Parathyroid adenoma (tissue), 2 donors: ENCODE measurements at regions not wholly inside any gene's neighbourhood (a gene's known extent, or its start where the extent isn't known, plus 50 kb on each side); places are given as distances from the start of the nearest gene placed in this dataset.

ENCODE experiments used
- H2AFZ ChIP-seq: fragments of 300-600 bp; sonication (generic); one replicate; pipeline ENCODE4 v1.7.0; 2017; ENCODE audit warnings: antibody characterized with exemption, mild to moderate bottlenecking
- H3K27ac ChIP-seq: fragments of 300-600 bp; sonication (generic); one replicate; pipeline ENCODE4 v1.7.0; 2017
- H3K27me3 ChIP-seq: fragments of 300-600 bp; sonication (generic); one replicate; pipeline ENCODE4 v1.7.0; 2017; ENCODE audit warnings: low read length; ENCODE audit not compliant: control insufficient read depth, insufficient read depth
- H3K36me3 ChIP-seq: fragments of 300-600 bp; sonication (generic); one replicate; pipeline ENCODE4 v1.7.0; 2017; ENCODE audit warnings: low read length; ENCODE audit not compliant: control insufficient read depth, insufficient read depth
- H3K4me1 ChIP-seq: fragments of 300-600 bp; sonication (generic); one replicate; pipeline ENCODE4 v1.7.0; 2017; ENCODE audit warnings: control low read depth
- H3K4me2 ChIP-seq: fragments of 300-600 bp; sonication (generic); one replicate; pipeline ENCODE4 v1.7.0; 2017; ENCODE audit warnings: low read length
- H3K4me3 ChIP-seq: fragments of 300-600 bp; sonication (generic); one replicate; pipeline ENCODE4 v1.7.0; 2017; ENCODE audit warnings: low read depth, low read length
- H3K79me2 ChIP-seq: fragments of 300-600 bp; sonication (generic); one replicate; pipeline ENCODE4 v1.7.0; 2017; ENCODE audit warnings: control low read depth
- H3K9ac ChIP-seq: fragments of 300-600 bp; sonication (generic); one replicate; pipeline ENCODE4 v1.7.0; 2017; ENCODE audit warnings: mild to moderate bottlenecking
- H3K9me3 ChIP-seq: fragments of 300-600 bp; sonication (generic); one replicate; pipeline ENCODE4 v1.7.0; 2017; ENCODE audit warnings: low read length; ENCODE audit not compliant: control insufficient read depth
- CTCF ChIP-seq: fragments of 300-600 bp; sonication (generic); IDR thresholded peaks from one replicate; pipeline ENCODE4 v1.7.0; 2017; ENCODE audit warnings: antibody characterized with exemption, mild to moderate bottlenecking
- donor health status: primary hyperparathyroidism.

DNA sequence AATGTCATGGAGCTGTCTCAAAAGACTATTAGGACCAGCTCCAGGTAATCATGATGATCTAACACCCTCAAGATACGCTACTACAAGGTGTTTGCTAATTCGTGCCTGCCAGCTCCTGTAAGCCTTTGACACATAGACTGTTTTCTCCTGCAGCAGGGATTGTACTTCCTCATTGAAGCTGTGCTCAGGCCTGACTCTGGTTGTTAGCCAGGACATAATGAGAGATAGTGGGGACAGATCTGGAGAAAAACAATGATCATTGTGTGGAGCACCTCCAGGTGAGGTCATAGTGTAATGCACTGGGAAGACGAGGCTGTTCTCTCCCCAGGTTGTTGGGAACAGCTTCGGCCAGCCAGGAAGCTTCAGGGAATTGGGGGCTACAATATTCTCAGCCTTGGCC is 94.6 kb downstream of the SETD4 start:
- Histone ChIP-seq H3K36me3 (no peaks in the 10 kb centered on the region), H3K4me2 (no peak overlapping the region), H2AFZ (no peak overlapping the region), H3K4me1 (no peaks in the 10 kb centered on the region), H3K9me3 (no peaks in the 10 kb centered on the region), H3K9ac (no peak overlapping the region), H3K4me3 (no peak overlapping the region), H3K27ac (no peak overlapping the region), H3K79me2 (no peaks in the 10 kb centered on the region), H3K27me3 (no peaks in the 10 kb centered on the region)
- TF ChIP-seq CTCF, result no peak

DNA sequence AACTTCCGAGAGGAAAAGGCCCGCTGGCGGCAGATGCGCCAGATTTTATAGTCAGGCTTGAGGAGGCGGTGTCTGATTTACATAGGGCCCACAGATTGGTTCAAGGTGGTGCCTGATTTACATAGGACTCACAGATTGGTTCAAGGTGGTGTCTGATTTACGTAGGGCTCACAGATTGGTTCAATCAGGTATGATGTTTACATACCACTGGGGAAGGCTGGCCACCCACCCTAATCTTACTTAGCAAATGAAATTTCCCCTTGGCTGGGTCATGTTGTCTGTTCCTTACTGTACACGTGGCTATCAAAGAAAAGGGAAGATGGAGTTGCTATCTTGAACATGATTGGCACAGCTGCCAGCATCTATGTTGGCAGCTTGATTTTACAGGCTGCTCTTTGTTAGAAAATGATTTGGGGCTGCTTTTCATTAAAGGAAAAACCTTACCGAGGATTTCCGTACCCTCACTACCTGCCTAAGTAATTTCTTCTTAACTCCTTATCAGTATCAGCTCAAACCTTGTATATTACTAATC is 96.3 kb downstream of the SETD4 start:
- no peaks in the 10 kb centered on the region for H3K27me3 ChIP-seq
- no peaks in the 10 kb centered on the region for H3K36me3 ChIP-seq
- no peaks in the 10 kb centered on the region for H3K9me3 ChIP-seq
- H3K9ac ChIP-seq, result no peak overlapping the region
- no peaks in the 10 kb centered on the region for H3K79me2 ChIP-seq
- H3K27ac ChIP-seq, result no peak overlapping the region
- H3K4me2 ChIP-seq, result no peak overlapping the region
- no peak for TF ChIP-seq CTCF
- H3K4me3 ChIP-seq, result no peak overlapping the region
- H3K4me1 ChIP-seq, result no peaks in the 10 kb centered on the region
- no peak overlapping the region for H2AFZ ChIP-seq

- H3K27me3 ChIP-seq, result no peaks in the 10 kb centered on the region
- H3K79me2 ChIP-seq, result no peaks in the 10 kb centered on the region
- TF ChIP-seq CTCF, result no peak
- H3K36me3 ChIP-seq, result no peaks in the 10 kb centered on the region
- no peaks in the 10 kb centered on the region for H3K9me3 ChIP-seq
- no peak overlapping the region for H2AFZ ChIP-seq
- H3K4me2 ChIP-seq, result no peak overlapping the region
- no peak overlapping the region for H3K4me3 ChIP-seq
- H3K27ac ChIP-seq, result no peak overlapping the region
- H3K4me1 ChIP-seq, result no peaks in the 10 kb centered on the region
- H3K9ac ChIP-seq, result no peak overlapping the region
These were observed 97.4 kb downstream of the SETD4 start for GRCh38 chr21:35962917-35963316.

- Histone ChIP-seq H3K4me3 (no peak overlapping the region), H3K9me3 (no peaks in the 10 kb centered on the region), H2AFZ (no peak overlapping the region), H3K4me1 (no peaks in the 10 kb centered on the region), H3K4me2 (no peak overlapping the region), H3K9ac (no peak overlapping the region), H3K36me3 (no peaks in the 10 kb centered on the region), H3K79me2 (no peaks in the 10 kb centered on the region), H3K27ac (no peak overlapping the region), H3K27me3 (no peaks in the 10 kb centered on the region)
- no peak for TF ChIP-seq CTCF
These were observed 106.3 kb downstream of the SETD4 start for GRCh38 chr21:35954066-35954465.

- Histone ChIP-seq H3K4me1 (no peaks in the 10 kb centered on the region), H3K36me3 (no peaks in the 10 kb centered on the region), H3K27ac (no peak overlapping the region), H2AFZ (no peak overlapping the region), H3K27me3 (no peaks in the 10 kb centered on the region), H3K9ac (no peak overlapping the region), H3K9me3 (no peaks in the 10 kb centered on the region), H3K4me2 (no peak overlapping the region), H3K4me3 (no peak overlapping the region), H3K79me2 (no peaks in the 10 kb centered on the region)
- no peak for TF ChIP-seq CTCF
These were observed 106.7 kb downstream of the SETD4 start for GRCh38 chr21:35953597-35953996.
